Fibroblast of lung (primary cell): ENCODE measurements at regions not wholly inside any gene's neighbourhood (a gene's known extent, or its start where the extent isn't known, plus 50 kb on each side); places are given as distances from the start of the nearest gene placed in this dataset.

ENCODE experiments used
- DNase-seq, 2 donors: peaks; one replicate each; pipeline versions ENCODE4 v3.0.0 to v3.0.0-alpha.2; 2010; ENCODE audit warnings: low read depth in 2 of 2
- H2AFZ ChIP-seq: 2 replicates; pipeline ENCODE4 v1.5.1; 2012; ENCODE audit warnings: low read length, control low read depth, inconsistent platforms
- H3K27ac ChIP-seq: 2 replicates; pipeline ENCODE4 v1.5.1; 2011; ENCODE audit warnings: low read length, control low read depth; ENCODE audit not compliant: insufficient read depth
- H3K27me3 ChIP-seq: 2 replicates; pipeline ENCODE4 v1.5.1; 2011; ENCODE audit warnings: mild to moderate bottlenecking, low read length; ENCODE audit not compliant: control insufficient read depth, insufficient read depth
- H3K36me3 ChIP-seq: 2 replicates; pipeline ENCODE4 v1.5.1; 2011; ENCODE audit warnings: low read length; ENCODE audit not compliant: control insufficient read depth, insufficient read depth
- H3K4me1 ChIP-seq: 2 replicates; pipeline ENCODE4 v1.5.1; 2011; ENCODE audit warnings: low read length; ENCODE audit not compliant: control insufficient read depth, insufficient read depth; ENCODE audit errors: extremely low read depth
- H3K4me2 ChIP-seq: 2 replicates; pipeline ENCODE4 v1.5.1; 2011; ENCODE audit warnings: low read length, control low read depth; ENCODE audit not compliant: insufficient read depth; ENCODE audit errors: extremely low read depth
- H3K4me3 ChIP-seq, 4 experiments: fragments of 200-600 bp in 1 of 4; sonication (generic) in 1 of 4; replicated peaks in 1 of 4; 2 replicates each; pipeline ENCODE4 v1.5.1; 2011 to 2016; ENCODE audit warnings: low read length in 4 of 4, low read depth in 3 of 4, mild to moderate bottlenecking in 3 of 4, control low read depth in 2 of 4, inconsistent platforms in 1 of 4, mixed read lengths in 1 of 4; ENCODE audit not compliant: insufficient read depth in 1 of 4; ENCODE audit errors: control extremely low read depth in 1 of 4
- H3K79me2 ChIP-seq: 2 replicates; pipeline ENCODE4 v1.5.1; 2012; ENCODE audit warnings: mild to moderate bottlenecking, low read length, inconsistent platforms; ENCODE audit not compliant: control insufficient read depth, insufficient read depth
- H3K9ac ChIP-seq: 2 replicates; pipeline ENCODE4 v1.5.1; 2011; ENCODE audit warnings: mild to moderate bottlenecking, low read length, control low read depth; ENCODE audit not compliant: insufficient read depth
- H3K9me3 ChIP-seq: 2 replicates; pipeline ENCODE4 v1.5.1; 2012; ENCODE audit warnings: low read depth, low read length; ENCODE audit not compliant: control insufficient read depth, insufficient read depth
- H4K20me1 ChIP-seq: 2 replicates; pipeline ENCODE4 v1.5.1; 2011; ENCODE audit warnings: low read length; ENCODE audit not compliant: control insufficient read depth, insufficient read depth; ENCODE audit errors: extremely low read depth
- EZH2 ChIP-seq: IDR thresholded peaks from 2 replicates; pipeline ENCODE4 v1.5.1; 2012; ENCODE audit warnings: low read length, control low read depth, mild to moderate bottlenecking; ENCODE audit errors: missing control alignments
- TF ChIP-seq, protein P1 (sequence below), 2 donors: IDR thresholded peaks in 1 of 2; conservative IDR thresholded peaks in 1 of 2; 1 replicate in 1 of 2; 2 replicates in 1 of 2; pipeline ENCODE4 v1.5.1; 2011 to 2012; ENCODE audit warnings: low read length in 2 of 2, control low read depth in 1 of 2, inconsistent platforms in 1 of 2, low read depth in 1 of 2, mild to moderate bottlenecking in 1 of 2

GRCh38 chr1:229086091-229086490 is 184.8 kb upstream of the RAB4A start:
- no peak overlapping the region for H3K4me3 ChIP-seq
- DNase-seq: no peak
- H3K27me3 ChIP-seq: no peaks in the 10 kb centered on the region
- no peak overlapping the region for H3K4me2 ChIP-seq
- no peak overlapping the region for H3K9ac ChIP-seq
- no peaks in the 10 kb centered on the region for H3K4me1 ChIP-seq
- no peak overlapping the region for H2AFZ ChIP-seq
- no peaks in the 10 kb centered on the region for H4K20me1 ChIP-seq
- TF ChIP-seq EZH2: no peak
- H3K79me2 ChIP-seq: no peaks in the 10 kb centered on the region
- H3K27ac ChIP-seq: no peak overlapping the region
- no peaks in the 10 kb centered on the region for H3K36me3 ChIP-seq
- no peaks in the 10 kb centered on the region for H3K9me3 ChIP-seq

GRCh38 chr1:229086686-229087085 is 184.2 kb upstream of the RAB4A start:
- Histone ChIP-seq H3K27ac (no peak overlapping the region), H3K36me3 (no peaks in the 10 kb centered on the region), H3K79me2 (no peaks in the 10 kb centered on the region)

GRCh38 chr1:229087339-229087738 is 183.6 kb upstream of the RAB4A start:
- H3K4me1 ChIP-seq: no peaks in the 10 kb centered on the region
- no peak overlapping the region for H3K4me3 ChIP-seq
- no peaks in the 10 kb centered on the region for H3K79me2 ChIP-seq
- H3K27me3 ChIP-seq: no peaks in the 10 kb centered on the region
- H3K4me2 ChIP-seq: no peak overlapping the region
- H3K27ac ChIP-seq: no peak overlapping the region
- no peak overlapping the region for H3K9ac ChIP-seq
- DNase-seq: no peak
- TF ChIP-seq EZH2: no peak
- TF ChIP-seq, protein P1, sequence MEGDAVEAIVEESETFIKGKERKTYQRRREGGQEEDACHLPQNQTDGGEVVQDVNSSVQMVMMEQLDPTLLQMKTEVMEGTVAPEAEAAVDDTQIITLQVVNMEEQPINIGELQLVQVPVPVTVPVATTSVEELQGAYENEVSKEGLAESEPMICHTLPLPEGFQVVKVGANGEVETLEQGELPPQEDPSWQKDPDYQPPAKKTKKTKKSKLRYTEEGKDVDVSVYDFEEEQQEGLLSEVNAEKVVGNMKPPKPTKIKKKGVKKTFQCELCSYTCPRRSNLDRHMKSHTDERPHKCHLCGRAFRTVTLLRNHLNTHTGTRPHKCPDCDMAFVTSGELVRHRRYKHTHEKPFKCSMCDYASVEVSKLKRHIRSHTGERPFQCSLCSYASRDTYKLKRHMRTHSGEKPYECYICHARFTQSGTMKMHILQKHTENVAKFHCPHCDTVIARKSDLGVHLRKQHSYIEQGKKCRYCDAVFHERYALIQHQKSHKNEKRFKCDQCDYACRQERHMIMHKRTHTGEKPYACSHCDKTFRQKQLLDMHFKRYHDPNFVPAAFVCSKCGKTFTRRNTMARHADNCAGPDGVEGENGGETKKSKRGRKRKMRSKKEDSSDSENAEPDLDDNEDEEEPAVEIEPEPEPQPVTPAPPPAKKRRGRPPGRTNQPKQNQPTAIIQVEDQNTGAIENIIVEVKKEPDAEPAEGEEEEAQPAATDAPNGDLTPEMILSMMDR (conservative IDR thresholded peaks at IDR 0.05 in 1 of 2, IDR thresholded peaks at IDR 0.05 in 1 of 2; ENCODE audit: low read depth in 1 of 2, low read length in 2 of 2): no peak
- H3K9me3 ChIP-seq: no peaks in the 10 kb centered on the region
- H4K20me1 ChIP-seq: no peaks in the 10 kb centered on the region
- no peak overlapping the region for H2AFZ ChIP-seq
- no peaks in the 10 kb centered on the region for H3K36me3 ChIP-seq

More at GRCh38 chr1:229086686-229087085, 184.2 kb upstream of the RAB4A start:
- H3K9me3 ChIP-seq: no peaks in the 10 kb centered on the region
- no peaks in the 10 kb centered on the region for H4K20me1 ChIP-seq
- H3K4me1 ChIP-seq: no peaks in the 10 kb centered on the region
- no peak overlapping the region for H3K4me2 ChIP-seq
- H3K4me3 ChIP-seq: no peak overlapping the region
- DNase-seq: no peak
- no peak for TF ChIP-seq EZH2
- TF ChIP-seq, protein P1 (conservative IDR thresholded peaks at IDR 0.05 in 1 of 2, IDR thresholded peaks at IDR 0.05 in 1 of 2; ENCODE audit: low read depth in 1 of 2, low read length in 2 of 2): no peak
- H3K9ac ChIP-seq: no peak overlapping the region
- no peak overlapping the region for H2AFZ ChIP-seq
- no peaks in the 10 kb centered on the region for H3K27me3 ChIP-seq
